HG03521 (cell line): ENCODE measurements at regions not wholly inside any gene's neighbourhood (a gene's known extent, or its start where the extent isn't known, plus 50 kb on each side); places are given as distances from the start of the nearest gene placed in this dataset.
A peak's percentile ranks its signal among the peaks of the same experiment; 100 is the strongest.

Source experiments
- ATAC-seq: cut with Tn5 transposase; IDR thresholded peaks from one replicate; pipeline ENCODE4 v1.9.1; 2021; ENCODE audit warnings: mild to moderate bottlenecking, moderate library complexity; ENCODE audit not compliant: unreplicated experiment

- peak; percentile 51 for ATAC-seq
Observed at GRCh38 chr9:115209601-115210306, 91.8 kb upstream of the TNC start.

- no peak for ATAC-seq
Observed at GRCh38 chr9:115210699-115211098, 92.7 kb upstream of the TNC start.

DNA sequence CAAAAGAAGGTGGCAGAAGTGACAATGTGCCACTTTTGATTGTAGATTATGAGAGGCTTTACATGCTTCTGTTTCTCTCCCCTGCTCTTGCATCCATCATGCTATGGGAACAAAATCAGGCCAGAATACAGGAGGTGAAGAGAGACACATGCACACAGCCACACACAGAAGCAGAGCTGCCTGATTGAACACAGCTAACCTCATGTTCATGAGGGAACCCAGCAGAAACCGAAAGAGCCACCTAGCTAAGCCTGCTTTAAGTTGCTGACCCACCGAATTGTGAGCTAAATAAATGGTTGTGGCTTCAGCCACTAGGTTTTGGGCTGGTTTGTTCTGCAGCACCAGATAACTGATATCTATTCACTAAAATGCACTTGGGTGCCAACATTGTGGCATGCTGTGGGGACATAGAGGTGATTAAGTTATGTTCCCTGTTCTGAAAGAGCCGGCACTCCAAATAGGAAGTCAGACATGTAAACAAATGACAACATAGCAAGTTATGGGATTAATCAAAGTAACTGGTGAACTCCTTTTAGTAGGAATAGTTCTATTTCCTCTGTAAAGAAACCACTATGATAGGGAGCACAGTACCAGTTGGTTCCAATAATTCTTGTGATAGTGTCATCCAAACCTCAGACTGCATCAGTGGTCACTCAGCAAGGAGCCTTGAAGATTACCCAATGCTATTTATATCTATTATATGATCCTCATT lies 93.6 kb upstream of the TNC start:
- peak; percentile 64 for ATAC-seq

DNA sequence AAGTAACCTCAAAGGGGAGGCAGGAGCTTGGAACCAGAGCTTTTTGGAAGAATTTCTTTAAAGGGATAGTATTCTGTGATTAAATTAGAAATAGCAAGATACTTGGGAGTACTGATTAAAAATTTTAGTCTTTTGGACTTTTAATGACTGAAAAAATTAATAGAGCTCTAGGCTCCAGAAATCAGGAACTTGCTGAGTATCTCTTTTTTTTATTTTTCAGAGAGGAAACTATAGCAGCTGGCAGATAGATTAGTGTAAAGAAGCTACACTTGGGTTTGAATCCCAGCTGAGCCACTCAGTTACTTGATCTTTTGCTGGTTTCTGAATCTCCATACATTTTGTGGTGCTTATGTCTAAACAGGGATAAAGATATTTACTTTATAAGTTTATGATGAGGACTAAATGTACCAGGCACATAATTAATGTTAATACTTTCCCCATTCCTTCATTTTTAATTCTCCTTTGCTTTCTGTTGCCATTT lies 94.2 kb upstream of the TNC start:
- no peak for ATAC-seq

GRCh38 chr9:115212832-115213231 lies 94.9 kb upstream of the TNC start:
- no peak for ATAC-seq

DNA sequence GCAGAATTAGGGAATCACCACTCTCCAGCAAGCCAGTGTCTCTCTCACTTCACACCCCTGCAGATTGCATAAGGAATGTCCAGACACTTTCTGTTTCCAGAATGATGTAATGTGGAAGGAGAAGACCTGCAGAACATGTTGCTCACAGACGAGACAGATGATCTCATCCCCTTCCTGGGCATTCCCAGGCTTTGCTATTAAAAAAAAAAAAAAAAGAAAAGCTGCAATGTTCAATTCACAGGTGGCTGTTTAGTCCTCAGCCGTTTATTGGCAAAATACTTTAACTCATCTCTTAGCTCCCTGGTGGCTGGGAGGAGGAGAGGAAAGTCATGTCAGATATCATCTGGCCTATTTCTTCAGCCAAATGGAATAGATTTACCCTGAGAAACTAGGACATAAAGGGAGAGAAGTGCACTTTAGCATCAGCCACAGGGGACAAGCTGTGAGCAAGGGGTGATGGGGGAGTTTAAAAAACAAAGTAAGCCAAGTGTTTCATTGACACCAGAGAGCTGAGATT lies 95.9 kb upstream of the TNC start:
- no peak for ATAC-seq

DNA sequence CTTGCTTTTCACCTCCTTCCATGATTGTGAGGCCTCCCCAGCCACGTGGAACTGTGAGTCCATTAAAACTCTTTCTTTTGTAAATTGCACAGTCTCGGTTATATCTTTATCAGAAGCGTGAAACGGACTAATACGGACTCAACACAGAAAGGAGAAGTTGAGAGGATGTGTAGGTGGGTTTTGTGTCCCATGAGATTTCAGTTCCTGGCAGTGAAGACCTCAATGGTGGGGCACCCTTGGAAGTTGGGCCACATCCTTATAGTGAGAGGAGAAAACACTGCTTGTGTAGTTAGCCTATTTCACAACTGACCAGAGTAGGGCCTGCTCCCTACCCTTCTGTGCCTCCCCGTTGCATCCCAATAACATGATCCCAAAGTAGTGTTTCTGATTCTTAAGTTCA lies 98.9 kb upstream of the TNC start:
- no peak for ATAC-seq

DNA sequence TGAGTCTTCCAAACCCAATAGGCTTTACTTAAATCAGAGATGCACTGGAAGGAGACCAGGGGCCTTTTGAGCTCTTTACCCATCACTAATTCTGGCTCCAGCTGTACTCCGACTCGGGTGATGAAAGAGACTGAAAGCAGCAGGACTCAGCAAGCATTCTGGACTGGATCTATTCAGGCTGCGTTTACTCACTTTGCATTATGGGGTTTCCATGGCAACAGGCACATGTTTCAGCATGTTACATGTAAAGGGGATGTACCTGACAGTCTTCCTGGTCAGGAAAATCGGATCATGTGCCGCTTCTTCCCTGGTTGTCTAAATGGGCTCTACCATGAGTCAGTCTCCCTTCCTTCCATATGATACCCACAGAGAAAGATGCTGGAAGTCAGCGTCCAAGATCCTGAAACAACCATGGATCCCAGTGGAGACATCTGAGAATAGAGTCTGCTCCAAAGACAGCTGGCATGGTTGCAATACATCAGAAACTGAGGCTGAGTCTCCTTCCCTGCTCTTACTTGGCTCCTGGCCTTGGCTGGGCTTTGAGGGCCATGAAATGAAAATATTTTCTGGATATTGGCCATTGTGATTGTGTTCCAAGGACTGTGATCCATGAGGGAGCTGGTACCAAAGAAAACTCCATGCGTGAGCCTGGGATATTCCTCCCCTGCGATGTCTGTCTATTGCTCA lies 102.5 kb upstream of the TNC start:
- no peak for ATAC-seq

DNA sequence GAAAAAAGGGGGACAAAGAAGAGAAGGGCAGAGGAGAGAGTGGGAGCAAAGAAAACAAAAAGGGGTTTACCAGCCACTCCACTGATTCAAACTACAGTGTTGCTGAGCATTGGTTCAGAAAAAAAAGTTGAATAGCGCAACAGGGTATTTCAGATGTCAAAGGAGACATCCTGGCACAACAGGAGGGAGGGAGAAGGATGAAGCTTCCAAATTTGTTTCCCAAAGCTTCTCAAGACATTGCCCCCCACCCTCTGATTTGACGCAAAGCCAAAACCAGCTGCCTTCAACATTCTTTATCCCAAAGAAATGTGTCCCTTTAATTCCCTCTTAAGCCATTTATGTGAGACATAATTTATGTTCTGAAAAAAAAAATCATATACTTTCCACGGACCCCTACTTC lies 105.5 kb upstream of the TNC start:
- no peak for ATAC-seq

GRCh38 chr9:115225459-115226116 lies 107.6 kb upstream of the TNC start:
- no peak for ATAC-seq

DNA sequence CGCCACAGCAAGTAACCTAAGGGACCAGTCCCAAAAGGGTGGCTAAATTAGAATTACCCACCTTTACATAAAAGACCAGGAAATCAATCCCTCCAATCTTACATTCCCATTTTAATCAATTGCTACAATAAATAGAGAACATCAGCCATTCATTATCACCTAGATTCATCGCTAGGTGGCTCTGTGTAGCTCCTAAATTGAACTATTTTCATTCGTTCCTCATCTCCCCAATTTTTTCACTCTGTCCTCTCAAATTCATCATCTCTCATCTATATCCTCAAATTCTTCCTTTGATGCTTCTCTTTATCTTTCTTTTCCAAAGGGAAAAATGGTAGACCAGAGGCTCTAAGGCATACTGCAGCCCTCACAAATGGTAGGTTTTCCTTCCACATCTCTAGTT lies 108.2 kb upstream of the TNC start:
- ATAC-seq, result no peak

- no peak for ATAC-seq
Observed at GRCh38 chr9:115229496-115229895, 111.5 kb upstream of the TNC start.

- ATAC-seq, result no peak
Observed at GRCh38 chr9:115230924-115231515, 113.1 kb upstream of the TNC start.

- no peak for ATAC-seq
Observed at GRCh38 chr9:115232181-115232774, 114.3 kb upstream of the TNC start.

- ATAC-seq, result peak; percentile 62
Observed at GRCh38 chr9:115234094-115234493, 116.1 kb upstream of the TNC start.

DNA sequence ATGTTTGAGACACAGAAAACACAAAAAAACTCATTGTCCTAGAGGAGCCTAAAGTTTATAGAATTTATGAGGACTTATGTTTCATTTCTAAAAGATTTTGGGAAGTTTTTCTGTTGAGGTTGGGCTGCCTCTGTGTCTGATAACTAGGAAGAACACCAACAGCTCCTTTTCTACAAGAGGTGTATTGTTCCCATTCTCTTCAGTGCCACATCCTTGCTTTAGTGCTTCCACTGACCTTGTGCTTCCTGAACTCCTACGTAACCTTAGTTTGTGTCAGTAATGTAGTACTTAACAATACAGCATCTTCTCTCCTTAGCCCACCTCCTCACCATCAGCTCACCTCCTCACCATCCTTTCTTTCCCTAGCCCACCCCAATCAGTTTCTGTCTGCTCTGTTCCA lies 117.3 kb upstream of the TNC start:
- no peak for ATAC-seq

- no peak for ATAC-seq
Observed at GRCh38 chr9:115237385-115237998, 119.5 kb upstream of the TNC start.

DNA sequence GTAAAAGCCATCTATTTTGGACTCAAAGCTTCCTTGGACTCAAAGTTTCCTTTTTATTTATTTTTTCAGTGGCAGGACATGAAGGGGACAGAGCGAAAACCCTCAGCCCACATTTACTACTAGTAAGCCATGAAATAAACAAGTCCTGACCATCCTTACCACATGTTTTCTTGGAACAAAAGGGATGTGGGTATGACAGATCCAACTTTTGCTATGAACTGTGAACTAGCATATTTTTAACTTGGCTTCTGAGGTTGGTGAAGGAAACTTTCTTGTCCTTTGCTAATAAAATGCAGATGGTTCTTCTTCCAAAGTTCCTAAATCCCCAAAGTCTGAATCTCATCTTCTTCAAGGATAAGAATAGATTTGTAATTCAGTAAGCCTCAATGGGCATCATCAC lies 122.7 kb upstream of the TNC start:
- no peak for ATAC-seq

- no peak for ATAC-seq
Observed at GRCh38 chr9:115241641-115242040, 123.7 kb upstream of the TNC start.

DNA sequence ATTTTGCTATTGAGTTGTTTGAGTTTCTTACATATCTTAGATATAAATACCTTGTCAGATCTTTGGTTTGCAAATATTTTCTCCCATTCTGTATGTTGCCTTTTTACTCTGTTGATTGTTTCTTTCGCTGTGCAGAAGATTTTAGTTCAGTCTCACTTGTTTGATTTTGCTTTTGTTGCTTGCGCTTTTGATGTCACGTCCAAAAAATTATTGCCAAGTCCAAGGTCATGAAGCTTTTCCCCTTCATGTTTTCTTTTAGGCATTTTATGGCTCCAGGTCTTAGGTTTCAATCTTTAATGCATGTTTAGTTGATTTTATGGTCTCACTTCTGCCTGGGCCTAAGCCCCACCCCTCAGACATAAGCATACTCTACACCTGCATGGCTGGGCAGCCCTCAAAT lies 131.5 kb upstream of the TNC start:
- ATAC-seq, result no peak
